HCT116 (cell line): ENCODE measurements at regions not wholly inside any gene's neighbourhood (a gene's known extent, or its start where the extent isn't known, plus 50 kb on each side); places are given as distances from the start of the nearest gene placed in this dataset.
A peak's percentile ranks its signal among the peaks of the same experiment; 100 is the strongest.

Experiments used
- ATAC-seq: fragments of 200-7000 bp; cut with Tn5 transposase; 2 replicates; pipeline ENCODE4 v1.9.1; 2020; ENCODE audit warnings: mild to moderate bottlenecking, moderate library complexity
- BruUV-seq: library from RNA; stranded (reverse); fragments of 400-500 nt; replicated peaks from 2 replicates; lab custom pipeline; 2021; lab: Mats Ljungman, UMichigan
- CTCF ChIA-PET: fragments of 300-600 bp; sonication (Branson Sonifier 250); formaldehyde crosslinking; loops from one replicate; lab custom pipeline; 2021; ENCODE audit warnings: antibody characterized with exemption; lab: Charles Lee
- POLR2A ChIA-PET: fragments of 300-600, 350-600 bp; sonication (Branson Sonifier 250); formaldehyde crosslinking; loops from one replicate; lab custom pipeline; 2021; ENCODE audit warnings: antibody characterized with exemption; lab: Charles Lee
- RAD21 ChIA-PET, 2 experiments: fragments of 300-600 bp; sonication (Branson Sonifier 250); formaldehyde crosslinking; loops; one replicate each; lab custom pipeline; 2023; ENCODE audit warnings: low total read pairs in 2 of 2; ENCODE audit not compliant: uncharacterized antibody in 2 of 2, unreplicated experiment in 2 of 2, low non-redundant PET in 1 of 2; lab: Charles Lee
- DNase-seq: peaks from one replicate; pipeline ENCODE4 v3.0.0-alpha.2; 2010; ENCODE audit warnings: low read depth, low spot score
- H2AFZ ChIP-seq: fragments of 200-600 bp; shearing (Covaris generic), sonication (generic); 2 replicates; pipeline ENCODE4 v1.6.1; 2017; ENCODE audit warnings: low read depth, mixed run types, mixed read lengths, antibody characterized with exemption, low read length; ENCODE audit not compliant: poor library complexity, severe bottlenecking
- H3K27ac ChIP-seq: 2 replicates; pipeline ENCODE4 v1.5.1; 2012; ENCODE audit warnings: low read depth, low read length
- H3K27me3 ChIP-seq: fragments of 200-600 bp; sonication (generic); 2 replicates; pipeline ENCODE4 v1.6.1; 2016; ENCODE audit warnings: mixed run types, low read length, mixed read lengths; ENCODE audit not compliant: insufficient read depth
- H3K36me3 ChIP-seq, 2 experiments: fragments of 200-500 bp in 1 of 2; fragments of 200-600 bp in 1 of 2; sonication (Bioruptor generic) in 1 of 2; sonication (generic) in 1 of 2; 2 replicates each; pipeline versions ENCODE4 v1.5.1 to v1.6.1; 2014 to 2016; ENCODE audit warnings: low read length in 2 of 2, inconsistent platforms in 1 of 2, mixed read lengths in 1 of 2, mixed run types in 1 of 2; ENCODE audit not compliant: insufficient read depth in 2 of 2, control insufficient read depth in 1 of 2
- H3K4me1 ChIP-seq, 2 experiments: fragments of 200-600 bp in 1 of 2; sonication (generic) in 1 of 2; 2 replicates each; pipeline versions ENCODE4 v1.5.1 to v1.6.1; 2012 to 2017; ENCODE audit warnings: low read length in 2 of 2, inconsistent platforms in 1 of 2, mild to moderate bottlenecking in 1 of 2, mixed read lengths in 1 of 2, mixed run types in 1 of 2, moderate library complexity in 1 of 2; ENCODE audit not compliant: insufficient read depth in 2 of 2, control insufficient read depth in 1 of 2
- H3K4me2 ChIP-seq: fragments of 200-600 bp; sonication (generic); 2 replicates; pipeline ENCODE4 v1.6.1; 2017; ENCODE audit warnings: mixed run types, low read length, mixed read lengths
- H3K4me3 ChIP-seq, 2 experiments: fragments of 200-600 bp in 1 of 2; sonication (generic) in 1 of 2; replicated peaks in 1 of 2; 2 replicates each; pipeline ENCODE4 v1.5.1; 2011 to 2016; ENCODE audit warnings: low read length in 2 of 2, control low read depth in 1 of 2, low read depth in 1 of 2, mild to moderate bottlenecking in 1 of 2, mixed read lengths in 1 of 2, mixed run types in 1 of 2
- H3K79me2 ChIP-seq: fragments of 200-600 bp; sonication (generic); 2 replicates; pipeline ENCODE4 v1.6.1; 2017; ENCODE audit warnings: mild to moderate bottlenecking, mixed run types, low read length, moderate library complexity, mixed read lengths; ENCODE audit not compliant: insufficient read depth
- H3K9ac ChIP-seq: fragments of 200-600 bp; sonication (generic); 2 replicates; pipeline ENCODE4 v1.6.1; 2016; ENCODE audit warnings: low read length, mixed read lengths
- H3K9me2 ChIP-seq: fragments of 200-600 bp; sonication (generic), shearing (Covaris generic); 2 replicates; pipeline ENCODE4 v1.6.1; 2017; ENCODE audit warnings: mixed run types, mild to moderate bottlenecking, moderate library complexity; ENCODE audit not compliant: insufficient read depth
- H3K9me3 ChIP-seq, 2 experiments: fragments of 200-500 bp in 1 of 2; fragments of 200-600 bp in 1 of 2; sonication (Bioruptor generic) in 1 of 2; sonication (generic) in 1 of 2; 2 replicates each; pipeline ENCODE4 v1.6.1; 2014 to 2017; ENCODE audit warnings: low read length in 2 of 2, mixed read lengths in 2 of 2, inconsistent platforms in 1 of 2, low read depth in 1 of 2, mild to moderate bottlenecking in 1 of 2, mixed run types in 1 of 2, moderate library complexity in 1 of 2; ENCODE audit not compliant: control insufficient read depth in 1 of 2, insufficient read depth in 1 of 2
- H4K20me1 ChIP-seq: fragments of 200-600 bp; sonication (generic), shearing (Covaris generic); 2 replicates; pipeline ENCODE4 v1.6.1; 2017; ENCODE audit warnings: mixed run types, mild to moderate bottlenecking, moderate library complexity; ENCODE audit not compliant: insufficient read depth
- CEBPB ChIP-seq: IDR thresholded peaks from 2 replicates; pipeline ENCODE4 v1.6.1; 2012; ENCODE audit warnings: low read depth
- EGR1 ChIP-seq: IDR thresholded peaks from 2 replicates; pipeline ENCODE4 v1.6.1; 2012; ENCODE audit warnings: low read depth
- RAD21 ChIP-seq: IDR thresholded peaks from 2 replicates; pipeline ENCODE4 v1.6.1; 2012; ENCODE audit warnings: low read depth, mild to moderate bottlenecking
- TCF7L2 ChIP-seq: IDR thresholded peaks from 2 replicates; pipeline ENCODE4 v1.7.0; 2011; ENCODE audit warnings: borderline replicate concordance, inconsistent platforms; ENCODE audit not compliant: insufficient read depth, insufficient read length; ENCODE audit errors: extremely low read depth
- YY1 ChIP-seq: IDR thresholded peaks from 2 replicates; pipeline ENCODE4 v1.6.1; 2011; ENCODE audit warnings: low read length, low read depth, moderate library complexity, mild to moderate bottlenecking; ENCODE audit not compliant: insufficient replicate concordance; ENCODE audit errors: extremely low read depth
- ZNF274 ChIP-seq: fragments of 200-500 bp; sonication (Bioruptor generic); IDR thresholded peaks from 2 replicates; pipeline ENCODE4 v1.6.1; 2014; ENCODE audit warnings: mild to moderate bottlenecking, low read depth, low read length, inconsistent platforms
- intact Hi-C: fragments of 100-400 bp; cut with micrococcal nuclease; formaldehyde crosslinking; loops from 2 replicates; pipeline ENCODE4 v1.10.0; 2022
- TF ChIP-seq, protein P1 (sequence below), 3 experiments: fragments of 200-600 bp in 1 of 3; sonication (generic) in 1 of 3; IDR thresholded peaks in 2 of 3; conservative IDR thresholded peaks in 1 of 3; 2 replicates each; pipeline ENCODE4 v1.5.1; 2012 to 2017; ENCODE audit warnings: low read depth in 2 of 3, low read length in 2 of 3, antibody characterized with exemption in 1 of 3, borderline replicate concordance in 1 of 3, control low read depth in 1 of 3, mild to moderate bottlenecking in 1 of 3, mixed read lengths in 1 of 3, mixed run types in 1 of 3, moderate library complexity in 1 of 3; ENCODE audit not compliant: insufficient read depth in 1 of 3

DNA sequence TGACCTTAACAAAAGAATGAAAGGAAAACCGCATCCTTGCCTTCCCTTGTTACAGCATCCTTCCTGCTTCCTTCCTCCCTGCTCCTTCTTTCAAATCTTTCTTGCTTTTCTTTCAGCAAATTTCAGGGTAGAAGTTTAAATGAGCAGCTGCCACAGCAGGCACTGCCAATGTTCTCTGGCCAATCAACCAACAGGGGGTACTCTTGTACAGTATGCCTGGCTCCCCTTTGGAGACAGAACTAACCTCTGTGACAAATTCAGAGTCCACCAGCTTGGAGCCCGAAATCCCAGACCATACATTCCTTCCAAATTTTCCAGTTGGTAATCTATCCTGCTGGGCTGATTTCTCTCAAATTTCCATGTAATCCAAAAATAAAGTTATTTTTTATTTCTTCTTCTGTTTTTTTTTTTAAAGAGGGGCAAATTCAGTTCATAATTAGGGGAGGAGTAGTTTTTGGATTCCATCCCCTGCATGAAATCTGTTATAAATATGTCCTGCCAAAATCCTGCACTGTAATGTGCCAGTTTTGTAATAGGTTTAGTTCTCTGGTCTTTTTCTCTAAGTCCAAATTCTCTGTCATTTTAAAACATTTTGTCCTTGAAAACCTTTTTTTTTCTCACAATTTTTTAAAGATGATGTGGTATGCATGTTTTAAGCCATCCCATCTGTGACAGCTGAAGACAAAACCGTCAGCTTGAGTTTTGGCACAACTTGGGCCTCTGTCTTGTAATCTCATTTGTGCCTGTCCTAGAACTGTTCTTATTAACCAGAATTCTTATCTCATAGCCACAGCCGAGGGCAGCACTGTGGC lies 610.0 kb upstream of the LMO3 start:
- intact Hi-C loops: no loop called here
- H3K27ac ChIP-seq: no peak overlapping the region
- no peak overlapping the region for H2AFZ ChIP-seq
- RAD21 ChIA-PET: no interaction called here
- CTCF ChIA-PET: no interaction called here
- H3K27me3 ChIP-seq: no peaks in the 10 kb centered on the region
- H3K4me1 ChIP-seq: no peaks in the 10 kb centered on the region
- H3K79me2 ChIP-seq: no peaks in the 10 kb centered on the region
- H3K4me2 ChIP-seq: no peak overlapping the region
- no TSS peak for BruUV-seq
- H3K9ac ChIP-seq: no peak overlapping the region
- no peaks in the 10 kb centered on the region for H3K36me3 ChIP-seq
- no peaks in the 10 kb centered on the region for H3K9me2 ChIP-seq
- no peak overlapping the region for H3K4me3 ChIP-seq
- DNase-seq (peak; percentile 0), ATAC-seq (peak; percentile 54; the same call in 1 of the 2 replicates)
- POLR2A ChIA-PET: no interaction called here
- H3K9me3 ChIP-seq: no peaks in the 10 kb centered on the region
- no peaks in the 10 kb centered on the region for H4K20me1 ChIP-seq
- TF ChIP-seq, protein P1, sequence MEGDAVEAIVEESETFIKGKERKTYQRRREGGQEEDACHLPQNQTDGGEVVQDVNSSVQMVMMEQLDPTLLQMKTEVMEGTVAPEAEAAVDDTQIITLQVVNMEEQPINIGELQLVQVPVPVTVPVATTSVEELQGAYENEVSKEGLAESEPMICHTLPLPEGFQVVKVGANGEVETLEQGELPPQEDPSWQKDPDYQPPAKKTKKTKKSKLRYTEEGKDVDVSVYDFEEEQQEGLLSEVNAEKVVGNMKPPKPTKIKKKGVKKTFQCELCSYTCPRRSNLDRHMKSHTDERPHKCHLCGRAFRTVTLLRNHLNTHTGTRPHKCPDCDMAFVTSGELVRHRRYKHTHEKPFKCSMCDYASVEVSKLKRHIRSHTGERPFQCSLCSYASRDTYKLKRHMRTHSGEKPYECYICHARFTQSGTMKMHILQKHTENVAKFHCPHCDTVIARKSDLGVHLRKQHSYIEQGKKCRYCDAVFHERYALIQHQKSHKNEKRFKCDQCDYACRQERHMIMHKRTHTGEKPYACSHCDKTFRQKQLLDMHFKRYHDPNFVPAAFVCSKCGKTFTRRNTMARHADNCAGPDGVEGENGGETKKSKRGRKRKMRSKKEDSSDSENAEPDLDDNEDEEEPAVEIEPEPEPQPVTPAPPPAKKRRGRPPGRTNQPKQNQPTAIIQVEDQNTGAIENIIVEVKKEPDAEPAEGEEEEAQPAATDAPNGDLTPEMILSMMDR (IDR thresholded peaks at IDR 0.05 in 2 of 3, conservative IDR thresholded peaks at IDR 0.05 in 1 of 3; ENCODE audit: borderline replicate concordance in 1 of 3, insufficient read depth in 1 of 3, low read depth in 2 of 3, low read length in 2 of 3): peak in 2 of 3 experiments; percentile 12 to 16; a peak in 1 of 6 replicates
- no peak for TF ChIP-seq TCF7L2
- no peak for TF ChIP-seq YY1
- peak; percentile 24; the same call in 1 of the 2 replicates for TF ChIP-seq RAD21
- TF ChIP-seq ZNF274: no peak
- no peak for TF ChIP-seq EGR1
- no peak for TF ChIP-seq CEBPB
